HG02970 (cell line): ENCODE measurements at regions not wholly inside any gene's neighbourhood (a gene's known extent, or its start where the extent isn't known, plus 50 kb on each side); places are given as distances from the start of the nearest gene placed in this dataset.
"Not testable (repeated sequence)": the region's sequence is repeated elsewhere in the genome, so short reads cannot be mapped to it uniquely, and the experiment has no call there.

Experiments
- ATAC-seq: cut with Tn5 transposase; IDR thresholded peaks from one replicate; pipeline ENCODE4 v1.9.1; 2021; ENCODE audit warnings: mild to moderate bottlenecking, moderate library complexity, moderate number of reproducible peaks; ENCODE audit not compliant: unreplicated experiment, low FRiP score

DNA sequence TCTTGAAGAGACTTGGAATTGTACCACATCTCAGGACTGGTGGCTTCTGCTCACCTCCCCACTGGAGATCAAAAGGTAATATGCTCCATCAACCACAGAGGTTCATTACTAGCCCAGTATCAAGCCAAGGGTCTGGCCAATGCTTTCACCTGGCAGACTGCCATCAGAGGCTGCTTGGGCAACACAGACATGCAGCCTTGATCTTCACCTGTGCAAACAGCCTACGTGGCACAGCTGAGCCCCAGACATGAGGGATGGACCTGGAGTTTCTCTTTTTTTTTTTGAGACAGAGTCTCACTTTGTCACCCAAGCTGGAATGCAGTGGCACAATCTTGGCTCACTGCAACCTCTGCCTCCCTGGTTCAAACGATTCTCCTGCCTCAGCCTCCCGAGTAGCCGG is 105.6 kb upstream of the HES1 start:
- no peak for ATAC-seq

- ATAC-seq = no peak
Observed at GRCh38 chr3:194031349-194031748, 104.6 kb upstream of the HES1 start.

DNA sequence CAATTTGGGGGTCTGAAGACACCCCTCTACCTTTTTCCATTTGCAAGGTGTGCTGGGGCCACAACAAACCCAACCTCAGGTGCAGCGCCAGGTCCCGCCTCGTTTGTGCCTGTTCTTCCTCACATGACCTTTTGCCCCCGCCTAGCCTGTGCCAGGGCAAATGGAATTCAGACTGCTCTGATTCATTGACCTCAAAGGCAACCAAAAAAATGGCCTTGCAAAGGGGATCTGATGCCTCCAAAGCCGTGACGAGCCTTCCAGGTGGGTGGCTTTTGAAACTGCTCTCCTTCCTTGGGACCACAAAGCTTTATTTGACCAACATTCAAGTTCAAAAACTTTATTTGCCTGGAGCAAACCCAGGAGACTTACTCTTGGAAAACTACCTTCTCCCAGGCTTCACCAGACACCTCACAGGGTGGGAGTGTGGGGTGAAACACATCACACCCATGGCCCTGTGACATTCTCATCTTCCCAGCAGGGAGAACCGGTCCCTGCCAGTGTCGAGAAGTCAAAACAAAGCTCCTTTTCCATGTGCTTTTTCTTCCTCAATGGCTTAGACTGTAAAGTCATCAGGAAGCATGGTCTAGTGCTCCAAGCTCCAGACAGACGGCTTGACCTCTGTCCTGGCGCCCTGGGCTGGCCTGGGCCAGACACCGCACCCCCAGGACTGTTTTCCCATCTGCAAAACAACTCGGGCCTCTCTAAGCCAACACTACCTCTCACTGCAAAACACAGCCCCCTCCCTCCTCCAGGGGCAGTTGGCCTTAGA is 103.9 kb upstream of the HES1 start:
- ATAC-seq = no peak

- no peak for ATAC-seq
Observed at GRCh38 chr3:194032828-194033435, 103.0 kb upstream of the HES1 start.

DNA sequence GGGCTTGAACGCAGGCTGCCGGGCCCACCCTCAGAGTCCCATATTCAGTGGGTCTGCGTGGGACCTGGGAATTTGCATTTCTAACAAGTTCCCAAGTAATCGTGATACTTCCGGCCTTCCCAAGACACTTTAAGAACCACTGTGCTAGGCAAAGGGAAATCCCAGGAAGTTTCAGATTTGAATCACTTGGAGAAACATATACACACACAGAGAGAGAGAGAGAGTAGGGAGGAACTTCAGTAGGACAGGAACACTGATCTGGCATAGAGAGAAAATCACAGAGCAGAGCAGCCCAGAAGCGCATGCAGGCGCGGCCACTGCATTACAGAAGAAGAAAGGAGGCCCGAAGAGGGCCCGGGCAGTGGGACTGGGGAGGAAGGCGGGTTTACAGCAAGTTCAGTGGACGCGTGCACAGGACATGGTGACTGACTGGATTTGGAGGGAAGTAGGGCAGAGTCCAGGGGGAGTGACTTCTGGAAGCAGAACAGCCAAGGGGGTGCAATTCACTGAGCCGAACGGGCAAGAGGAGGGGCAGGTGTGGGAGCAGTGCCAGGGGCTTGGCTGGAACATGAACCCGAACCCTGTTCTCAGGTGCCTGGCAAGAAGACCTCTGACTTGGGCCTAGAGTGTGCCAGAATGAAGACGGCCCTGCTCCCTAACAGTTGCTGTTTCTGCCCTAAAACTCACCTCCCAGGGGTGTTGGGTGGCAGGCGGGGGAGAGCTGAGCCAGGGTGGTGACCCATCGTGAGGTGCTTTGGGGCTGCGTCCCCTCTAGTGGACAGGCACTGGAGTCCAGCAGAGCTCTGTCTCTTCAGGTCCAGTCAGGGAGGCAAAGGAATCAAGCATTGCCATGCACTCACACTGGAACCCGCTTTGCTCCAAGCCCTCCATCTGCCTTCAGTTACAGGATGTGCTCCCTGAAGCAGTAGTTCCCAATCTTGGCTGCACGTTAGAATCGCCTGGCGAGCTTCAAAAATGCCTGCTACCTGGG is 101.3 kb upstream of the HES1 start:
- ATAC-seq = no peak

DNA sequence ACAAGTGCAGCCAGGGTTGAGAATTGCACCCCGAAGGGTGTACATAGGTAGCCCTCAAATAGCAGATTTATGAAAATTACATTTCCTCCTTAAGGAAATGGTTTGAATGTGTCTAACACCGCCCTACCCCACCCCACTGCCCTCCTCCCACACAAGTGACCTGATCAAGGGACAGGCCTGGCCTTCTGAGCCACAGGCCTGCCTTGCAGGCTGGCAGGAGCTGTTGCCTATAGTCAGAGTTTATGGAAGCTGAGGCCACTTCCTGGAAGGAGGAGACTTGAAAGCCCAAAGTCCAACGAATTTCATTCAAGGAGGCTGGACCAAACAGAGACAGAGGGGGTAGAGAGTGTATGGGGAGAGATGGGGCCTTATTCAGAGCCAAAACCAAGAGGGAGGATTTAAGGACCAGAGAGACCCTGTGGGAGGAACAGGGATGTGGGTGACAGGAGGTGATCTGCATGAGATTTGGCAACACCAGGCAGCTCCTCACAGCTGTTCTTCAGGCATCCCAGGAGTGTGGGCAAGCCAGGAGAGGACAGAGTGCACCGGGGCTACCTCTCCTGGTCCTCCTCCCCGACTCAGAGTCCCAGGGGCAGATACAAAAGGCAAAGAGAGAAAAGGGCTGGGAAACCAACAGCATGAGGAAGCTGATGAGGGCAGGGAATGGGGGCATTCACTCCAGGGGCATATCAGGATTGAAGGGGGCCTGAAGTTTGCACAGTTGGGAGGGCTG is 100.4 kb upstream of the HES1 start:
- no peak for ATAC-seq

DNA sequence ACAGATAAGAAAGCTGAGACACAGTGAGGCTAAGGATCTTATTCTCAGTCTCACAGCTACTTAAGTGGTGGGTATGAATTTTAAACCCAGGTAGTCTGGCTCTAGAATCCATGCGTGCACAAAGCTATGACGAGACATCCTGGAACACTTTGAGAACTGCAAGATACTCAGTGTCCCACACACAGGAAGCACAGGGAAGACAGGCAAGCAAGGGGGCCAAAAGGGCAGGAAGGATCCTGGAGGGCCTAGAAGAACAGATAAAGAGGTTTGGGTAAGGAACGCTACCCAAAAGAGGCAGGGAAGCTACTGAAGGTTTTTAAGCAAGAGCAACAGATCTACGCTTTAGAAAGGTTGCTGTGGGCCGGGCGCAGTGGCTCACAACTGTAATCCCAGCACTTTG is 99.1 kb upstream of the HES1 start:
- no peak for ATAC-seq

DNA sequence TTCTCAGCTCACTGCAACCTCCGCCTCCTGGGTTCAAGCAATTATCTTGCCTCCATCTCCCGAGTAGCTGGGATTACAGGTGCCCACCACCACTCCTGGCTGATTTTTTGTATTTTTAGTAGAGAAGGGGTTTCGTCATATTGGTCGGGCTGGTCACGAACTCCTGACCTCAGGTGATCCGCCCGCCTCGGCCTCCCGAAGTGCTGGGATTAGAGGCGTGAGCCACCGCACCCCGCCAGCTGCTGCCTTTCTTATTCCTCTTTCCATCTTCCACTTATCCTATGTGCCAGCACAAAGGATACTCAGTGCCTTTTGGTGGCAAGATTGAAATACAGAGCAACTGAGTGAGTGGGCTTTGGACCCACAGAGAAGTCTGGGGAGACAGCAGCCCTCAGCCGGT is 97.6 kb upstream of the HES1 start:
- ATAC-seq = not testable (repeated sequence)

GRCh38 chr3:194038960-194039359 is 97.0 kb upstream of the HES1 start:
- ATAC-seq = no peak

- no peak for ATAC-seq
Observed at GRCh38 chr3:194040516-194041273, 95.3 kb upstream of the HES1 start.

- ATAC-seq = no peak
Observed at GRCh38 chr3:194042927-194043326, 93.0 kb upstream of the HES1 start.

DNA sequence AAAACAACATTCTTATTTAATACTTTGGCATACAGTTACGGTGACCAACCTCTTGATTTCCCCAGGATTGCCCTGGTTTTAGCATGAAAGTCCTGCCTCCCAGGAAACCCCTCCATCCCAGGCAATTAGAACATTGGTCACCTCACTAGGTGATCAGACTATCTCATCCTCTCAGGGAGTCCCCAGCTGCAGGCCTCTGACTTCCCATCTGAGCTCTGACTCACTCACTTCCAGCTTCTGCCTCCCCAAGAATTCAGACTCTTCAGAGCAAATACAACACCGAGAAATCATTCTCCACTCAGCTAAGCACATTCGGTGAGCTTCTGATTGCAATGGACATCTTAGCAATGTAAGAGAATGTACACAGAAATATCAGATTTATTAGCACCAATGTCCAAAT is 92.4 kb upstream of the HES1 start:
- ATAC-seq = no peak

GRCh38 chr3:194045289-194045688 is 90.7 kb upstream of the HES1 start:
- ATAC-seq = peak; percentile 74

GRCh38 chr3:194045919-194046318 is 90.0 kb upstream of the HES1 start:
- ATAC-seq = no peak

DNA sequence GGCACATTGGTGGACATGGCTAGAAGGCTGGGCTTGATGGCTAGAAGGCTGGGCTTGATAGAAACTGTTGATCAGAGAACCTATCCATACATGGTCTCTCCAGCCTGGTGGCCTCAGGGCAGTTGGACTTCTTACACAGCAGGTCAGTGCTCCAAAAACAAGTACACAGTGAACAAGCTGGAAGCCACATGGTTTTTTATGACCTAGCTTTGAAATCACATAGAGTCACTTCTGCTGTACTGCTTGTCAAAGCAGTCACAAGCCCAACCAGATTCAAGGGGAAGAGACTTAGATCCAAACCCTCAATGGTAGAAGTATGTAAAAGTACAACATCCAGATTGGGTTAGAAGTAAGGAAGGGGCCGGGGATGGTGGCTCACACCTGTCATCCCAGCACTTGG is 89.4 kb upstream of the HES1 start:
- no peak for ATAC-seq

- ATAC-seq = no peak
Observed at GRCh38 chr3:194046995-194047645, 88.8 kb upstream of the HES1 start.

- ATAC-seq = no peak
Observed at GRCh38 chr3:194049394-194049793, 86.6 kb upstream of the HES1 start.

DNA sequence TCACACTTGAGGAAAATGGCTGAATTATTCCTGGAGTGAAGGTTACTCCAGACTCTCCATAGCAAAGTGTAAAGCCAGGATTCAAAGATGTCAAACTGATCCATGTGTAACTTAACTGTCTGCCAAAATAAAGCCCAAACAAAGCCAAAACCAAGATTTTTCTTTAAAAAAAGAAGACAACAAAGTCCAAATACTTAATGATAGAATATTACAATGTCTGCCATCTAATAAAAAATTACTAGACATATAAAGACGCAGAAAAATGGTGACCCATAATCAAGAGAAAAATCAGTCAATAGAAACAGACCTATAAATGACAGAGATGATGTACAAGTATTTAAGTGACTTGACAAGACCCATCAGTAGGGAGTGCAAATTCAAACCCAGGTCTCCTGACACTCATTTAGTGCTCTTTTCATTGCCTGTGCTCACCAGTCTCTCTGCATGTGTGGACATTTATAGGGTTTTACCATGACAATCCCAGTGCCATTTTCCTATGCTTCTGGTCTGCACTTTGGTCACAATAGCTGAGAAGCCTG is 85.1 kb upstream of the HES1 start:
- no peak for ATAC-seq
